ENCODE measurements at regions not wholly inside any gene's neighbourhood (a gene's known extent, or its start where the extent isn't known, plus 50 kb on each side); places are given as distances from the start of the nearest gene placed in this dataset.
"Not testable (repeated sequence)": the region's sequence is repeated elsewhere in the genome, so short reads cannot be mapped to it uniquely, and the experiment has no call there.

GRCh38 chrX:68982476-68982875, 153.7 kb downstream of the EFNB1 start:
- TF ChIP-seq, protein P1, sequence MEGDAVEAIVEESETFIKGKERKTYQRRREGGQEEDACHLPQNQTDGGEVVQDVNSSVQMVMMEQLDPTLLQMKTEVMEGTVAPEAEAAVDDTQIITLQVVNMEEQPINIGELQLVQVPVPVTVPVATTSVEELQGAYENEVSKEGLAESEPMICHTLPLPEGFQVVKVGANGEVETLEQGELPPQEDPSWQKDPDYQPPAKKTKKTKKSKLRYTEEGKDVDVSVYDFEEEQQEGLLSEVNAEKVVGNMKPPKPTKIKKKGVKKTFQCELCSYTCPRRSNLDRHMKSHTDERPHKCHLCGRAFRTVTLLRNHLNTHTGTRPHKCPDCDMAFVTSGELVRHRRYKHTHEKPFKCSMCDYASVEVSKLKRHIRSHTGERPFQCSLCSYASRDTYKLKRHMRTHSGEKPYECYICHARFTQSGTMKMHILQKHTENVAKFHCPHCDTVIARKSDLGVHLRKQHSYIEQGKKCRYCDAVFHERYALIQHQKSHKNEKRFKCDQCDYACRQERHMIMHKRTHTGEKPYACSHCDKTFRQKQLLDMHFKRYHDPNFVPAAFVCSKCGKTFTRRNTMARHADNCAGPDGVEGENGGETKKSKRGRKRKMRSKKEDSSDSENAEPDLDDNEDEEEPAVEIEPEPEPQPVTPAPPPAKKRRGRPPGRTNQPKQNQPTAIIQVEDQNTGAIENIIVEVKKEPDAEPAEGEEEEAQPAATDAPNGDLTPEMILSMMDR (conservative IDR thresholded peaks at IDR 0.05; ENCODE audit: control insufficient read depth, insufficient read depth, low read depth, low read length): no peak
- DNase-seq (ENCODE audit: low read depth): no peak
- H3K4me3 ChIP-seq (ENCODE audit: control insufficient read depth, low read depth, low read length): no peak overlapping the region

GRCh38 chrX:68980906-68981616, 152.2 kb downstream of the EFNB1 start:
- TF ChIP-seq, protein P1 (conservative IDR thresholded peaks at IDR 0.05; ENCODE audit: control insufficient read depth, insufficient read depth, low read depth, low read length): no peak
- H3K4me3 ChIP-seq (ENCODE audit: control insufficient read depth, low read depth, low read length): no peak overlapping the region
- DNase-seq (ENCODE audit: low read depth): no peak

DNA sequence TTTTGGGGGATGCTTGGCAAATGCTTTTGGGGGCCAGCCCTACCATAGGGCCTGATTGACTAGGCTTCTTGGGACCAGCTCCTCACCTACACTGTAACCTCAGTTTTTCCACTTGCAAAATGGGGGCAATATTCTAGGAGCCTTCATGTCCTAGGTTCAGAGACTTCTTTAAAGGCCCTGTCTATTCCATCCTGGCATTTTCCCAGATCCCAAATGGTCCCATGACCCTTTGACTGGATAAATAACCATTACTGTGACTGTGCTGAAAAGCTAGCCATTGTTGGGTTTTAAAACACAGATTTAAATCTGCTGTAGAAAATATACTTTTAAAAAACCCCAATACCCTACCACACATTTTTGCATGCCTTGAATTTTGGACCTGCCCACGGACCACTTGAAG, 149.8 kb downstream of the EFNB1 start:
- no peak overlapping the region for H3K4me3 ChIP-seq (ENCODE audit: control insufficient read depth, low read depth, low read length)
- TF ChIP-seq, protein P1 (conservative IDR thresholded peaks at IDR 0.05; ENCODE audit: control insufficient read depth, insufficient read depth, low read depth, low read length): no peak
- DNase-seq (ENCODE audit: low read depth): no peak

GRCh38 chrX:68978255-68978654, 149.4 kb downstream of the EFNB1 start:
- DNase-seq (ENCODE audit: low read depth): peak; percentile 7
- TF ChIP-seq, protein P1 (conservative IDR thresholded peaks at IDR 0.05; ENCODE audit: control insufficient read depth, insufficient read depth, low read depth, low read length): no peak
- H3K4me3 ChIP-seq (ENCODE audit: control insufficient read depth, low read depth, low read length): no peak overlapping the region

DNA sequence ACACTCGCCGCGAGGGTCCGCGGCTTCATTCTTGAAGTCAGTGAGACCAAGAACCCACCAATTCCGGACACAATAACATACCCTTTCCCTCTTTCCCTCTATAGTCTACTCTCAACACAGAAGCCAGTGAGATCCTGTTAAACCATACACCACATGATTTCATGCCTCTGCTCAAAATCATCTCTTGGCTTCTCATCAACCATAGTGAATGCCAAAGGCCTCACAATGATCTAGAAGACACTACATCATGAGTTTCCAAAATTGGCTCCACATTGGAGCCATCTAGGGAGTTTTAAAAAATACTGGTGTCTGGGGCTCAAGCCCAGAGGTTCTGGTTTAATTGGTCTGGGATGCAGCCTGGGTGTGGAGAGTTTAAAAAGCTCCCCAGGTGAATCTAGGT, 124.5 kb downstream of the EFNB1 start:
- no peak overlapping the region for H3K4me3 ChIP-seq (ENCODE audit: control insufficient read depth, low read depth, low read length)
- no peak for DNase-seq (ENCODE audit: low read depth)
- TF ChIP-seq, protein P1 (conservative IDR thresholded peaks at IDR 0.05; ENCODE audit: control insufficient read depth, insufficient read depth, low read depth, low read length): no peak

- H3K4me3 ChIP-seq (ENCODE audit: control insufficient read depth, low read depth, low read length); DNase-seq (ENCODE audit: low read depth): not testable (repeated sequence)
Measured at GRCh38 chrX:68951942-68952619, 123.3 kb downstream of the EFNB1 start.

GRCh38 chrX:68950937-68951336, 122.1 kb downstream of the EFNB1 start:
- TF ChIP-seq, protein P1 (conservative IDR thresholded peaks at IDR 0.05; ENCODE audit: control insufficient read depth, insufficient read depth, low read depth, low read length): no peak
- no peak overlapping the region for H3K4me3 ChIP-seq (ENCODE audit: control insufficient read depth, low read depth, low read length)
- no peak for DNase-seq (ENCODE audit: low read depth)
